ENCODE measurements at regions not wholly inside any gene's neighbourhood (a gene's known extent, or its start where the extent isn't known, plus 50 kb on each side); places are given as distances from the start of the nearest gene placed in this dataset.

- TF ChIP-seq, protein P1, sequence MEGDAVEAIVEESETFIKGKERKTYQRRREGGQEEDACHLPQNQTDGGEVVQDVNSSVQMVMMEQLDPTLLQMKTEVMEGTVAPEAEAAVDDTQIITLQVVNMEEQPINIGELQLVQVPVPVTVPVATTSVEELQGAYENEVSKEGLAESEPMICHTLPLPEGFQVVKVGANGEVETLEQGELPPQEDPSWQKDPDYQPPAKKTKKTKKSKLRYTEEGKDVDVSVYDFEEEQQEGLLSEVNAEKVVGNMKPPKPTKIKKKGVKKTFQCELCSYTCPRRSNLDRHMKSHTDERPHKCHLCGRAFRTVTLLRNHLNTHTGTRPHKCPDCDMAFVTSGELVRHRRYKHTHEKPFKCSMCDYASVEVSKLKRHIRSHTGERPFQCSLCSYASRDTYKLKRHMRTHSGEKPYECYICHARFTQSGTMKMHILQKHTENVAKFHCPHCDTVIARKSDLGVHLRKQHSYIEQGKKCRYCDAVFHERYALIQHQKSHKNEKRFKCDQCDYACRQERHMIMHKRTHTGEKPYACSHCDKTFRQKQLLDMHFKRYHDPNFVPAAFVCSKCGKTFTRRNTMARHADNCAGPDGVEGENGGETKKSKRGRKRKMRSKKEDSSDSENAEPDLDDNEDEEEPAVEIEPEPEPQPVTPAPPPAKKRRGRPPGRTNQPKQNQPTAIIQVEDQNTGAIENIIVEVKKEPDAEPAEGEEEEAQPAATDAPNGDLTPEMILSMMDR (IDR thresholded peaks at IDR 0.05; ENCODE audit: low read depth, low read length, missing input control): no peak
- no peak for TF ChIP-seq MAX (IDR thresholded peaks at IDR 0.05)
- no peak for TF ChIP-seq TAF1 (conservative IDR thresholded peaks at IDR 0.05)
- no peak for TF ChIP-seq GABPA (IDR thresholded peaks at IDR 0.05 in 1 of 2, conservative IDR thresholded peaks at IDR 0.05 in 1 of 2)
- TF ChIP-seq EGR1 (IDR thresholded peaks at IDR 0.05; ENCODE audit: low read depth in 2 of 2): no peak
These were observed 177.9 kb upstream of the IL15 start for GRCh38 chr4:141458501-141458900.
